GM12801 (cell line): ENCODE measurements at regions not wholly inside any gene's neighbourhood (a gene's known extent, or its start where the extent isn't known, plus 50 kb on each side); places are given as distances from the start of the nearest gene placed in this dataset.

Source experiments
- TF ChIP-seq, protein P1 (sequence below): IDR thresholded peaks from one replicate; pipeline ENCODE4 v1.5.1; 2011; ENCODE audit warnings: control low read depth; ENCODE audit not compliant: insufficient read length; ENCODE audit errors: extremely low read depth

DNA sequence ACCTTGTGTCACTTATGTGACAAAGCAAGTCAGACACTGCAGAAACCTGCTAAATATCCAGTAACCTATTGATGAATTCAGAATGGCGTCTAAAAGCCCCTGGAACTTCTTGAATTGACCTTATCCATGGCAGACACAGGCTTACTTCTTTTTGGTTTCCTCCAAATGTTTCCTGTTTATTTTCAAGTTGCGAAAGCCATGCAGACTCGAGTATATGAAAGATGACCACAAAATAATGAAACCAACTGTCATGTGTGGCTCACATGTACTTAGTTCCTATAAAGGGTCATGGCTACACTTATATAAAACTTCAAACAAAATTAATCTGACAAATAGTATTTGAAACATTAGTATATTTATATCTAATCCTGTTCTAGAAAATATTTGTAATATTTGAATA lies 113.1 kb upstream of the FNDC3A start:
- TF ChIP-seq, protein P1, sequence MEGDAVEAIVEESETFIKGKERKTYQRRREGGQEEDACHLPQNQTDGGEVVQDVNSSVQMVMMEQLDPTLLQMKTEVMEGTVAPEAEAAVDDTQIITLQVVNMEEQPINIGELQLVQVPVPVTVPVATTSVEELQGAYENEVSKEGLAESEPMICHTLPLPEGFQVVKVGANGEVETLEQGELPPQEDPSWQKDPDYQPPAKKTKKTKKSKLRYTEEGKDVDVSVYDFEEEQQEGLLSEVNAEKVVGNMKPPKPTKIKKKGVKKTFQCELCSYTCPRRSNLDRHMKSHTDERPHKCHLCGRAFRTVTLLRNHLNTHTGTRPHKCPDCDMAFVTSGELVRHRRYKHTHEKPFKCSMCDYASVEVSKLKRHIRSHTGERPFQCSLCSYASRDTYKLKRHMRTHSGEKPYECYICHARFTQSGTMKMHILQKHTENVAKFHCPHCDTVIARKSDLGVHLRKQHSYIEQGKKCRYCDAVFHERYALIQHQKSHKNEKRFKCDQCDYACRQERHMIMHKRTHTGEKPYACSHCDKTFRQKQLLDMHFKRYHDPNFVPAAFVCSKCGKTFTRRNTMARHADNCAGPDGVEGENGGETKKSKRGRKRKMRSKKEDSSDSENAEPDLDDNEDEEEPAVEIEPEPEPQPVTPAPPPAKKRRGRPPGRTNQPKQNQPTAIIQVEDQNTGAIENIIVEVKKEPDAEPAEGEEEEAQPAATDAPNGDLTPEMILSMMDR, result no peak

DNA sequence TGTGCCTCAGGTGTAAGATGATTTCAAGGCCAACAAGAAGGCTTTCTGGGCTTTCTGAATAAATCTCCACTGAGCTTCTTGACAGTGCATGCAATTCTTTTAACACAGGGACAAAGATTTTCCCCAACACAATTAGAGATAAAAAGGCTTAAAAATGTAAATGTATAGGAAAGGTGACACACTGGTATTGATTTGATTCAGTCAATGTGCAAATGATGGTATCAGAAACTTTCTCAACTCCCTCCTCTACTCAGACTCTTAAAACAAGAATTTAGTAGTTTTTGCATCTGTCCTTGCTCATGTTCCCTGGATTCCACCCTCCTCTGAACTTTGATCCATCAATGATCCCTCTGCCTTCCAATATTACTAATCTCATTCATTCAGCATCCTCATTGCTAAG lies 111.6 kb upstream of the FNDC3A start:
- TF ChIP-seq, protein P1, result no peak

DNA sequence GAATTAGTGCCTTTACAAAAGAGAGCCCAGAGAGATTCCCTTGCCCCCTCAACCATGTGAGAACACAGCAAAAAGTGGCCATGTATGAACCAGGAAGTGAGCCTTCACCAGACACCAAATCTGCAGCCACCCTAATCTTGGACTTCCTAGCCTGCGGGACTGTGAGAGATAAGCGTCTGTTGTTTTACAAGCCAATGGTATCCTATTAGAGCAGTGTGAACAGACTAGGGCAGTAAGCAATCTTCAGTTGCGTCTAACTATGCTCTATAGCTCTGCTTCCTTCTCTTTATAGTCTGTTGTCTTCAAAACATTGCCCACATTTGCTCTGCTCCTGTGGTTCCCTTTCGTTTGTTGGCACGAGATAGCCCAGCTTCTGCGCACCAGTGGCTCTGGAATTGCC lies 109.5 kb upstream of the FNDC3A start:
- TF ChIP-seq, protein P1, result no peak

DNA sequence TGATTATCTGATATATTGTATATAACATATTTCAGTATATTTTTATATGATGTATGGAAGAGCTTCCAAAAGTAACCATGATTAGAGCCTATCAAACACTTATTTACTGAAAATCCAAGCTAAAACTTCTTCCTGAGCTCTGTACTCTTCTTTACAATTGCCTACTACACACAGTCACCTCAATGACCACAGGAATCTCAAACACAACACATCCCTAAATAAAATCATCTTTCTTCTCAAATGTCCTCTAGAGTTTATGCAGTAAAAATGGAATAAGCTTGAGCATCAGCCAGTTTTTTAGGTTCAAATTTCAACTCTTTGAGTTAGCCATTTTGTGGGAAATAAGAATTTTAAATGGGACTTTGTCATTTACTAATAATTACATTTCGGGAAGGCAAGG lies 102.6 kb upstream of the FNDC3A start:
- TF ChIP-seq, protein P1, result no peak

DNA sequence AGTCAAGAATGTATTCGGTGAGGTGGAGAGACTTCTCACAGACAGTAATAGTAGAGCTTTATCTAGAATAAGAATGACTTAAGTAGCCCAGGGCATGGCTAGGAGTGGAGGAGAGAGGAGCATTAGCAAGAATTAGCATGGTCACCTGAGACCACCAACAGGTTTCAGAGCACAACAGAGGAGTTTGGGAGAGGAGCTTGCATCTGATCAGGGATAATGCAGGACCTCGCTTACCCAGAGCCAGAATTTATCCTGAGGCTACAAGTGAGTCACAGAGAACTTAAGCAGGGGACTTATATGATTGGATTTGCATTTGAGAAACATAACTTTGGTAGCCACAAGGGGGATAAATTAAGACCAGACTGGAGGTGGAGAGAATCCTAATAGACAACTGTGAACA lies 102.1 kb upstream of the FNDC3A start:
- TF ChIP-seq, protein P1, result no peak

DNA sequence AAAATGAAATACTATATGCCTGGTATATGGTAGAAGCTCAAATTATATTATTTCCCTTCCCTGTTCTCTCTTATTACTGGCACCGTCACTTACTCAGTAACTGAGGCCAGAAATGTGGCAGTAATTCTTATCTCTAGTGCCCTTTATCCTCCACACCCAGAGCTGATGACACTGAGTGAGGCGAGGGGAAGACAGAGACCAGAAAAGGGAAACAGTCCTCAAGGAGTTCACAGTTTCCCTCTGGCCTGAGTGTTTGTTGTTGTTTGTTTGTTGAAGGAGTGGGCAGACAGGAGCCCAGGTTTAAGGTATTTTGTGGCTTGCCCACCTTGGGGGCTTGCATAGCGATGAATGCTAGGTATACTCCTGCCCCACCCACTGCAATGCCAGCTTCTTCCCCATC lies 101.5 kb upstream of the FNDC3A start:
- TF ChIP-seq, protein P1, result no peak

DNA sequence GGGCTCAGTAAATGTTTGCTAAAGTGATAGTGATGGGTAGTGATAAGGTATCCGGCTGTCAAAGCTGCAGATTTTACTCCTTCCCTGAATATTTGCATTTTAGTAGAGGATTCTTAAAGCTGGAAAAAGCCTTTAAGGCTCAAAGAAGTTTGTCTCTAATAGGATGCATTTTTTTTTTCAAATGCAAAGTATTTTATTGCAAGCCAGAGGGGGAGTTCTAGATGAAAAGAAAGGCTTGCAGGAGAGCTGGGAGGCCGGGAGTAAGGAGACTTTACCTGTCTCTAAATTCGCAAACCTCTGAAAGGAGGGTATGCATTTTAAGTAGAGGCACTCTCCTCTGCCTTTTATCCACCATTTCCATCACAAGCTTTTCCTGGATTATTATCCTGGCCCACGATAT lies 100.7 kb upstream of the FNDC3A start:
- TF ChIP-seq, protein P1, result no peak

DNA sequence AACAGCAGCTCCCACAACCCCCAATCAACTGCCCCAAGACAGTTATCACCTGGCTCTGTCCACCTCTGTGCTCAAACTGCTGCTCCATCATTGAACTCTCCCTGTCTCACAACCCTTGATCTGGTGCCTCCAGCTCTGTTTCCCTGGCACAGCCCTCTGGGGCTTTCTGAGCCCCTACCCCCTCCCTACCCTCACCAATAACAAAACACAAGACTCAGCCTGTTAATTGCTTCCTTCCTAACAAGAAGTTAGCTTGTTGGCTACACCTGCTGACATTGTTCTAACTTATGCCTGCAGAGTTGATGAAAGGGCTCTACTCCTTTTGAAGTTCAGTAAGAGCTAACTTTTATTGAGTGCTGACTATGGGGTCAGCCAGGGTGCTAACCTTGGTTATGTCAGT lies 99.4 kb upstream of the FNDC3A start:
- TF ChIP-seq, protein P1, result no peak
